D721Med (cell line): ENCODE measurements at regions not wholly inside any gene's neighbourhood (a gene's known extent, or its start where the extent isn't known, plus 50 kb on each side); places are given as distances from the start of the nearest gene placed in this dataset.

Experiments
- DNase-seq: peaks from one replicate; pipeline ENCODE4 v3.0.0; 2011; ENCODE audit warnings: low spot score; ENCODE audit not compliant: insufficient read length
- FAIRE-seq: peaks from 2 replicates; lab custom pipeline; 2011; peaks lifted over from hg19 to GRCh38; lab: Jason Lieb, UNC
- CTCF ChIP-seq: IDR thresholded peaks from 2 replicates; pipeline ENCODE4 v1.5.1; 2012; ENCODE audit warnings: mild to moderate bottlenecking, control low read depth; ENCODE audit not compliant: insufficient read depth; ENCODE audit errors: missing control alignments

GRCh38 chr3:24595796-24596195 lies 101.1 kb upstream of the THRB start:
- FAIRE-seq (no peak), DNase-seq (no peak)
- no peak for TF ChIP-seq CTCF

- DNase-seq (no peak), FAIRE-seq (no peak)
- TF ChIP-seq CTCF, result no peak
These were observed 102.0 kb upstream of the THRB start for GRCh38 chr3:24596626-24597025.

- TF ChIP-seq CTCF, result no peak
- FAIRE-seq (no peak), DNase-seq (no peak)
These were observed 104.2 kb upstream of the THRB start for GRCh38 chr3:24598695-24599470.

GRCh38 chr3:24601066-24601939 lies 106.7 kb upstream of the THRB start:
- DNase-seq (no peak), FAIRE-seq (no peak)
- TF ChIP-seq CTCF, result no peak

- no peak for FAIRE-seq
- no peak for TF ChIP-seq CTCF
- DNase-seq, result no peak
These were observed 109.6 kb upstream of the THRB start for GRCh38 chr3:24604215-24604614.

- TF ChIP-seq CTCF, result no peak
- DNase-seq (no peak), FAIRE-seq (no peak)
These were observed 110.9 kb upstream of the THRB start for GRCh38 chr3:24605511-24606028.
